Suppressor macrophage treated with lipopolysaccharide for 4 hours (primary cell): ENCODE measurements at regions not wholly inside any gene's neighbourhood (a gene's known extent, or its start where the extent isn't known, plus 50 kb on each side); places are given as distances from the start of the nearest gene placed in this dataset.
"Not testable (repeated sequence)": the region's sequence is repeated elsewhere in the genome, so short reads cannot be mapped to it uniquely, and the experiment has no call there.

Experiments used
- DNase-seq: peaks from one replicate; pipeline ENCODE4 v3.0.0-alpha.2; 2020

DNA sequence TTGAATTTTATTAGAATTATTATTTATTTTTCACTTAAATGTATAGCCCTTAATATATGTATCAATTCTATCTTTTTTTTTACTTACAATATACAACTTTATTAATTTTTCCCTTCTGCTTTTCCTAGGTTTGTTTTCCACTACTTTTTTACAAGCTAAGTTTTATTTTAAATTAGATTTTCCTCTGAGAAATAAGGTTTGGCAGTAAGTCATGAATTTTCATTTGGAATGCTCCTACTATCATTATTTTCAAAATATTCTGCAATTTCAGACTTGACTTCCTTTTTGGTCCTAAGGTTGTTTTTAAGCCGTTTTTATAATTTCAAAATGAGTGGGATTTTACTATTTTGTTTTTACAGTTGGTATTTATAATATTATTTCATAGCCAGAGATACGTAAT, 222.8 kb upstream of the PIEZO2 start:
- DNase-seq = no peak

DNA sequence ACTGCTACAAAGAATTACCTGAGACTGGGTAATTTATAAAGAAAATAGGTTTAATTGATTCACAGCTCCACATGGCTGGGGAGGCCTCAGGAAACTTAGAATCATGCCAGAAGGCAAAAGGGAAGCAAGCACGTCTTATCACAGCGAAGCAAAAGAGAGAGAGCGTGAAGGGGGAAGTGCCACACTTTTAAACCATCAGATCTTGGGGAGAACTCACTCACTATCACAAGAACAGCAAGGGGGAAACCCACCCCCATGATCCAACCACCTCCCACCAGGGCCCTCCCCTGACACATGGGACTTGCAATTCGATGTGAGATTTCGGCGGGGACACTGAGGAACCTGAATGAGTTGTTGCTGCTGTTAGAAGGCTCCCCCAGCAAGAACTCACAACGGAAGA, 220.2 kb upstream of the PIEZO2 start:
- DNase-seq = peak; percentile 38

DNA sequence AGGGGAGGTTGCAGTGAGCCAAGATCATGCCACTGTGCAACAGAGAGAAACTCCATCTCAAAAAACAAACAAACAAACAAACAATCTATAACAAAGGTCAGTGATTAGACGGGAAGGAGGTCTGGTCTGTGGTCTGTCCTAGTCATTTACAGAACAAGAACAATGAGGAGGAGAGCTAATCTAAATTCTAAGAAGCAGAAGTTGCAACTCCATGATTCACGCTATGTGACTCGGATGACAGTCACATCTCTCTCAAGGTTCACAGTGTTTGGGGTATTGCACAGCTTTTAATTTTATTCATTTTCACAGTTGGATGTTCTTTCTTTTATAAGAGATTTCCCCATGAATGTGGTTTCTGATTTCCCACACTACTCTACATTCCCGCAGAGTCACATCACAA, 218.7 kb upstream of the PIEZO2 start:
- DNase-seq = peak; percentile 67

DNA sequence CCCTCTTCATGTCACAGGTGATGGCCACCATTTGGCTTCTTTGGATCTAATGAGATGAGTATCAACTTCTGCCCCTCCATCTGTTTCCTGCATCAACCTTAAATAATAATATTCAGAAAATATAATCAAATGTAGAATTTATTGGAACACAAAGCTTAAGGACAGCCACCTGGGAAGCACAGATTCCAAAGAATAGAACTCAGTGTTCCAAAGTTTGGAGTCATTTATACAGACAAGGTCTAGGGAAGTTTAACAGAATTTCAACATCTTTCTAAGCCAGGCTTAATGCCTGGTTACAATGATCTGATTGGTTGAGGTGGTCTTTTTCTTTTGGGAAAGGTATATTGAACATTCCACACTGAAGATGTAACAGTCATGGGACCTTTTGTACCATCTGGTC, 218.0 kb upstream of the PIEZO2 start:
- no peak for DNase-seq

DNA sequence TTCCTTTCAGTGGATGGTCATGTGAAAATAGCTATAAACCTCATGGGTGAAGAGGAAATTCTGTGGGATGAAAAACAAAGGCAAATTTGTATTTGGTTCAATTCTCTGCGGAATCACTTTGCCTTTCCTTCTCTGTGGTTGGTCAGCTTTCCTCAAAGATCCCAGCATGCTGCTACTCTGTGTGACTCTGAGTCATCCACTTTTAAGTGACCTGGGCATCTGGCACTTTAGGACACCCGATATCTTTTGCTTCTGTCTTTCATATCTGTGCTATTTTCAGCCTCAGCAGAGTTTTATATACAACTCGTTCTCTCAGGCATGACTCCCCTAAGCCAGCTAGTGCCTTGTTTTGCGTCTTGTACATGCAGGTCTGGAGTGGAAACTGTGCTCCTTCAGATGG, 217.0 kb upstream of the PIEZO2 start:
- DNase-seq = no peak

DNA sequence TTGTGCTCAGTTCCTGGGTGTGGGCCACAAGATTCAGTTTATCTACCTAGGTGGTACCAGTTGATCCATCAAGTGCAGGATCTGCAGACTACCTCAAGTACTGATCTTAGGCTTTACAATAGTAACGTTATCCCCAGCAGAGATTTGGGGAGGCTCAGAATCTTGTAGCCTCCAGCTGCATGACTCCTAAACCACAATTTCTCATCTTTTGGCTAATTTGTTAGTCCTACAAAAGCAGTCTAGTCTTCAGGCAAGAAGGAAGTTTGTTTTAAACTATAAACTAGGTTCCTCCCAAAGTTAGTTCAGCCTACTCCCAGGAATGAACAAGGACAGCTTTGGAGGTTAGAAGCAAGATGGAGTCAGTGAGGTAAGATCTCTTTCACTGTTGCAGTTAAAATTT, 213.5 kb upstream of the PIEZO2 start:
- DNase-seq = no peak

DNA sequence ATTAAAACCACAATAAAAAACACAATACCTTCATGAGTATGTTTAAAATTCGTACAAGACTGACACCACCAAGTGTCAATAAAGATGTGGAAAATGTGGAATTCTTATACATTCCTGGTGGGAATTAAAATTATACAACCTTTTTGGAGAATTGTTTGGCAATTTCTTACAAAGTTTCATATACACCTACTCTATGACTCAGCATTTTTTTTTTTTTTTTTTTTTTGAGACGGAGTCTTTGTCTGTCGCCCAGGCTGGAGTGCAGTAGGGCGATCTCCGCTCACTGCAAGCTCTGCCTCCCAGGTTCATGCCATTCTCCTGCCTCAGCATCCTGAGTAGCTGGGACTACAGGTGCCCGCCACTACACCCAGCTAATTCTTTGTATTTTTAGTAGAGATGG, 212.5 kb upstream of the PIEZO2 start:
- DNase-seq = not testable (repeated sequence)

DNA sequence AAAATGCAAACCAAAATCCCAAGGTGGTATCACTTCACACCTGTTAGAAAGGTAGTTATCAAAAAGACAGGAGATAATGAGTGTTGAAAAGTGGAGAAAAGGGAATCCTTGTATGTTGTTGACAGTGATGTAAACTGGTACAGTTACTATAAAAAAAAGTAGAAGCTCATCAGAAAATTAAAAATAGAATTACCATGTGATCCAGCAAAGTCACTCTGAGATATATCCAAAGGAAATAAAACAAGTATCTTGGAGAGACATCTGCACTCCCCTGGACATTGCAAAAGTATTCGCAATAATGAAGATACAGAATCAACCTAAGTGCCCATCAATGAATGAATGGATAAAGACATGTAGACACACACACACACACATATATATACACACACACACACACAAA, 208.3 kb upstream of the PIEZO2 start:
- DNase-seq = no peak

DNA sequence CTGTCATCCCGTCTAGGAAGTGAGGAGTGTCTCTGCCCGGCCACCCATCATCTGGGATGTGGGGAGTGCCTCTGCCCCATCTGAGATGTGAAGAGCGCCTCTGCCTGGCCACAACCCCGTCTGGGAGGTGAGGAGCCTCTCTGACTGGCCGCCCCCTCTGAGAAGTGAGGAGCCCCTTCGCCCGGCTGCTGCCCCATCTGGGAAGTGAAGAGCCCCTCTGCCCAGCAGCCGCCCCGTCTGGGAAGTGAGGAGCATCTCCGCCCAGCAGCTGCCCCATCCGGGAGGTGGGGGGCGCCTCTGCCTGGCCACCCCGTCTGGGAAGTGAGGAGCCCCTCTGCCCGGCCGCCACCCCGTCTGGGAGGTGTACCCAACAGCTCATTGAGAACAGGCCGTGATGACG, 195.2 kb upstream of the PIEZO2 start:
- DNase-seq = not testable (repeated sequence)

DNA sequence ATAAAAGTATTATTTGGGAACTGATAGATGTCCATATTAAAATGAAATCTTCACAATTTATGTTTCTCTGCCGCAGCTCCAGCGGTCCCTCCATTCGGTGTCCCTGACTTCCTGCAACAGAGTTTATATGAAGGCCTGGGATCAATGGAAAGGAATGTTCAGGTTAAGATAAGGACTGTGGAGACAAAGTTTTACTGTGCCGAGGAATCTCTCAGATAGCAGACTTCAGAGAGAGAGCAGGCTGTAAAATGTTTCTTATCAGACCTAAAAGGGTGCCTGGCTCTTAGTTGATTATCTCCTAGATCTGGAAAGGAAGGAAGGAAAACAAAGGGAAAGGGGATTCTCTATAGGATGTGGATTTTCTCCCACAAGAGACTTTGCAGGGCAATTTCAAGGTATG, 193.7 kb upstream of the PIEZO2 start:
- no peak for DNase-seq

DNA sequence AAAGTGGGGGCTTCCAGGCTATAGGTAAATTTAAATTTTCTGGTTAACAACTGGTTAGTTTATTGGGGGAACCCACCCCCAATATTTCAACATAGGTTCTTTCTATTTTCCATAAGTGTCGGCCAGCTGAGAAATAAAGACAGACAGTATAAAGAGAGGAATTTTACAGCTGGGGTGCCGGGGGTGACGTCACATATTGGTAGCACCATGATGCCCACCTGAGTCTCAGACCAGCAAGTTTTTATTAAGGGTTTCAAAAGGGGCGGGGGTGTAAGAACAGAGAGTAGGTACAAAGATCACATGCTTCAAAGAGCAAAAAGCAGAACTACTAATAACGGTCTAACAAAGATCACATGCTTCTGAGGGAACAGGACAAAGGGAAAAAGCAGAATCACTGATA, 192.7 kb upstream of the PIEZO2 start:
- DNase-seq = not testable (repeated sequence)

DNA sequence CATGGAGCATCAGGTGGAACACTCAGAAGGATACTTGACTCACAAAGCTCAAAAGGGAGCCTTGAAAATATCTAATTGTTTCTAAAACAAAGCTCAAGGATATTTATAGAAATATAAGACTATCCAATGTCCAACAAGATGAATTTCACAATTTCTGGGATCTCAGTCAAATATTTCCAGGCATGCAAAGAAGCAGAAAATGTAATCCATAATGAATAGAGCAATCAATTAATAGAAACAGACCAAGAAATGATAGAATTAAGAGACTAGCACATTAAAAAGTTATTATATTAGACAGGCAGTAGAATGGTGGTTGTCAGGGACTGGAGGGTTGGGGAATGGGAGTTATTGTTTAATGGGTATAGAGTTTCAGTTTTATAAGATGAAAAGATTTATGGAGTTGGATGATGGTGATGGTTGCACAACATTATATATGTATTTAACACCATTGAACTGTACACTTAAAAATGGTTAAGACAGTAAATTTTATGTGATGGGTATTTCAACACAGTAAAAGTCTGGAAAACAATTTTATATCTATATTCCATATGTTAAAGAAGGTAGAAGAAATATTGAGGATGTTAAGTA, 189.9 kb upstream of the PIEZO2 start:
- DNase-seq = no peak

DNA sequence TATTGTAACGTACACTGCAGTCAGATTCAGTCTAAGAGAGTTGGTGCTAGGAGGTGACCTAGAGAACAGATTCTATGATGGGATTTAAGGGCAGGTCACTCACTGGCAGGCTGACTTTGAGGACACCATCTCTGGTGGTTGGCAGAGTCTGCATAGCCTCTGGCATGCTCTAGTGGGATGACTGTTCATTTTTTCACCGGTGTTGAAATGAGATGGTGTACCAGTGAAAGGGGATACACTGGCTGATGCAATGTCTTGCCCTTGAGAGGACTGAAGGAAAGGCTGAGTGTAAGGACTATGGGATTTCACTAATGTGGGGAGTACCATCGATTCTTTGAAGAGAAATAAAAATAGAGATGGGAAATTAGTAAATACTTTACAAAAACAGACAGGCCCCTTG, 186.9 kb upstream of the PIEZO2 start:
- DNase-seq = no peak

DNA sequence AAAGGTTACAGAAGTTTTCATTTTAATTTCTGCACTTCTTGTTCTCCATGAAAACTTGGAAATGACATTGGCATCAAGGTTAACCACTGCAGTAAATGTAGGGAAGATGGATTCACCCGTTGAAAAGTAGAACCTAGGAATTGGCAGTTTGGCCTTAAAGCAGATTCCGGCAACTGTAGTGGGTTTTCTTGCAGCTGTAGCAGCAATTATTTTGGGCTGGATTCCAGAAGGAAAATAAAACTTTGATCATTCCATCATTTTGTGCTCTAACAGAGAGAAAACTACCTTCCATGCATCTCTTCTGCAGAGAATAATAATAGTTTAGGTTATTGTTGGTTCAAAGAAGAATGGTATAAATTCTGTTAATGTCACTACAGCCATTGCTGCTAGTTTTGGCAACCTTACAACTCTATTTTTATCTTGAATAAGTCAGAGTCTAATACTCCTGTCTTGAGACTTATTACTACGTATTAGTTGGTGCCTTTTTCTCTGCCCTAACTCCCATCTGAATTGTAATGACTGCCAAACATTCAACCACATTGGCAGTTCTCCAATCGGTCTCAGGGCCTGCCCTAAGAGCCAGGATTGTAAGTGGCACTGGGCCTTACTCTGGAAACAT, 178.1 kb upstream of the PIEZO2 start:
- no peak for DNase-seq

DNA sequence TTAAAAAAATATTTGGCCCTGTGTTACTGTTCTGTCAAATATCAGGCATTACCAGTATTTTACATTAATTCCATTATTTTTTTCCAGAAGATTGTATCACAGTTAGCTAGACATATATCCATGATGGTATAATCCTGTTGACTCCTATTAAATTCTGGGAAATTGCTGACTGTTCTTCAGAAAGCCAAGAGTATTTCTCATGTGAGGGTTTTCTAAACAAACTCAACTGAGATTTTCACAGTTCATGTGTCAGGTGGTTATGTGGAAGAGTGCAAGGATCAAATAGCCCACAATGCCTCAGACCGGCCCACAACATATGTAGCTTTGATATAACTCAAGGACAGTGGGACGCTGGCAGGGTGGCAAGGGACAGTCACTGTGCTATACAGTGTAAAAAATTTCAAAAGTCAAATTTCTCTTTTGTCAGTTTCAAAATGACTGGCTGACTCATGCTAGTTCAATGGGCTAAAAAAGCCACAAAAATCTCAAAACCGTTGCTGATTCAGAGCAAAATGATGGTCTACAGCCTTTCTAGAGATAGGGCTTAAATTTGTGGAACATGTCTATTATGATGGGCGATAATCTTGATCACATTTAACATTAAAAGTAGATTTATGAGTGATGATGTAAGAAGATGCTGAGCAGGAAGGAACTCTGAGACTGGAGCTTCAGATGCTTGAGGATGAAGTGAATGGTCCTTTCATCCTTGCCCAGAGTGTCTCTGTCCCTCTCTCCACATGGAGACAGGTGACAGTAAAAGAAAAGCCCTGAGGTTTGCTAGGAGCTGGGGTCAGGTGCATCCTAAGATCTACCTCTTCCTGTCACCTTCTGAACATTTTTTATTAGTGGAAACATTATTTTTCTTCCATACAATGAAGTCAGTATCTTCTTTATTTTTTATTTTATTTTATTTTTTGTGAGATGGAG, 175.8 kb upstream of the PIEZO2 start:
- DNase-seq = peak; percentile 18

DNA sequence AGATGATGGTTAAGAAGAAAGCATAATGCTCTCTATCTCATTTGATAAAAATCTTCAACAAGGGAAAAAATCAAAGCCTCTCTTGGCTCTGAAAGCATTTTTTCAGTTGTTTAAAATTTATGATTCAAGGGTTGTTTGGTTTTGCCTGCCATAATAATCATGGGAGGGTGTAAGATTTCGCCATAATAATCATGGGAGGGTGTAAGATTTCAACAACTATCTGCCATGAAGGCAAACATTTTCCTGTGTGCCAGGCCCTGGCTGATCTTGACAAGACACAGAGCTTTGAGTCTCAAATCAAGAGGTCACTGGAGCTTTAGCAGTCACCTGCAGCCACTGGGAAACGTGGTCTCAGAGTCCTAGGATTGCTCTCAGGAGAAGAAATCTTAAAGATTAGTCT, 175.1 kb upstream of the PIEZO2 start:
- DNase-seq = no peak

DNA sequence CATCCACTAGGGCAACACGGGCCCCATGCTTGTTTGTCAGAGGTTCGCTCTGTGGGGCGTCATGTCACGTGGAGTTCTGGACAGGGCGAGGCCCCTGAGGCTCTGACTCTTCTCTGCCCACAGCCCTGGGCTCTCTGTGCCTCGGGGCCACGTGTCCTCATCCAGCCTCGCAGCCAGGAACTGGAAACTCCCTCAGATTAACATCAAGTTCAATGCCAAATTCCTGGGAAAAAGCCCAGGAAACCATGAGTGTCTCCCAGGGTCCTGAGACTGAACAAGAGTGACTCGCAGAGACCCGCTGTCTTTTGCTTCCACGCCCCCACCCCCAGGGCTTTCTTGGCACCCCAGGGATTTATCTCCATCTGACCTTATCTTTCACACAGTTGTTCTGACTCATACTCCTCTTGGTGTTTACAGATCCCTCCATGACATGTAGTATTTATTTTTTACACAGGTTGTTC, 174.0 kb upstream of the PIEZO2 start:
- no peak for DNase-seq

DNA sequence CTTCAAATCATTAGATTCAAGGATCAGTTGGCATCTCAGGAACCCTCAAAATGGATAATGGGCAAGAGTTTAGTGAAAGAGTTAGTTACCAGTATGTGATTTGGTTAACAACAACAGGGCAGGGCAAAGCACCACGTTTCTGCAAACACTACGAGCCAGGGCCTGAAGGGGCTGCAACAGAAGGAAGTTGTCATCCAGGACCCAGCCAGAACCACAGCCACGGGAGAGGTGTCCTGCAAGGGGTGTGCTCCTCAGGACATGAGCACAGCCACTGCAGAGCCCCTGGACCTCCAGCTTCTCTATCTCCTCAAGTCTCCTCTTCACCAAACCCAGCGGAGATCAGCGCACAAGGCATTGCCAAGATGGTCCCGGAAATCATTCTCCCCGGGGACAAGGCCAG, 173.3 kb upstream of the PIEZO2 start:
- no peak for DNase-seq

DNA sequence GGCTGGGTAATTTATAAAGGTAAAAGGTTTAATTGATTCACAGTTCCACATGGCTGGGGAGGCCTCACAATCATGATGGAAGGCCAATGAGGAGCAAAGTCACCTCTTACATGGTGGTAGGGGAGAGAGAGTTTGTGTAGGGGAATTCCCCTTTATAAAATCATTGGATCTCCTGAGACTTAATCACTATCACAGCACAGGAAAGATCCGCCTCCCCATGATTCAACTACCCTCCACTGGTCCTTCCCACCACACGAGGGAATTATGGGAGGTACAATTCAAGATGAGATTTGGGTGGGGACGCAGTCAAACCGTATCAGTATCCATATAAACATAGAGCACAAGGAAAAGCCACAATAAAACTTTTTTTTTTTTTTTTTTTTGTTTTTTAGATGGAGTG, 172.6 kb upstream of the PIEZO2 start:
- DNase-seq = no peak

DNA sequence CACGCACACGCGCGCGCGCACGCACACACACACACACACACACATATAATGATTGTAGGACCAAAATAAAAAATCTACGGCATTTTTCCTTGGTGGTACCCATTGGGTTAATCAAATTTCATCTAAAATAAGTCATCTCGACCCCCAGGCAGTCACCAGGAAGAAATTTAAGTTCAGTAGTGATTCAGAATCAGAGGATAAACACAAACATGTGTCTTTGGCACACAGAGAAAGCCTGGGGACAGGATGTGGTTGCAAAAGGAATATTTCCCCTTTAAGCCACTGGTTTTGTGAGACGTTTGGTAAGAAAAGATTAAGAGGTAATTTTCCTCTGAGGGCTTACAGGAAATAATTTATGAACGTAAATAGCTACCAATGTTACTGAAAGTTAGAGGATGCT, 171.6 kb upstream of the PIEZO2 start:
- DNase-seq = no peak

DNA sequence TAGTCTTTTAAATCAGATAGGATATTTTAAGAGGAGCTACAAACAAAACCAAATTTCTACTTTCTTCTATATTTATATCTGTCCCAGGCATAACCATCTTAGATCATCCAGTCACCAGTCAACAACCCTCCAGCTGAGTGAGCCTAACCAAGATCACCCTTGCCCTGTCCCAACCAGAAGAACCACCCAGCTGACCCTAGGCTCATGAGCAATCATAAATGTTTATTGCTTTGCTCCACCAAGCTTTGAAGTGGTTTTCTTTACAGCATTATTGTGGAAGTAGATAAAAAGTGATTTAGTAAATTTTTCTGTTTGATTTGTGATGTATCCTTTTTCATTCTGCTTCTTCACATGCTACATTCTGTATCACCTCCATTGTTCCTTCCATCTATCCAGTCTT, 167.2 kb upstream of the PIEZO2 start:
- no peak for DNase-seq

DNA sequence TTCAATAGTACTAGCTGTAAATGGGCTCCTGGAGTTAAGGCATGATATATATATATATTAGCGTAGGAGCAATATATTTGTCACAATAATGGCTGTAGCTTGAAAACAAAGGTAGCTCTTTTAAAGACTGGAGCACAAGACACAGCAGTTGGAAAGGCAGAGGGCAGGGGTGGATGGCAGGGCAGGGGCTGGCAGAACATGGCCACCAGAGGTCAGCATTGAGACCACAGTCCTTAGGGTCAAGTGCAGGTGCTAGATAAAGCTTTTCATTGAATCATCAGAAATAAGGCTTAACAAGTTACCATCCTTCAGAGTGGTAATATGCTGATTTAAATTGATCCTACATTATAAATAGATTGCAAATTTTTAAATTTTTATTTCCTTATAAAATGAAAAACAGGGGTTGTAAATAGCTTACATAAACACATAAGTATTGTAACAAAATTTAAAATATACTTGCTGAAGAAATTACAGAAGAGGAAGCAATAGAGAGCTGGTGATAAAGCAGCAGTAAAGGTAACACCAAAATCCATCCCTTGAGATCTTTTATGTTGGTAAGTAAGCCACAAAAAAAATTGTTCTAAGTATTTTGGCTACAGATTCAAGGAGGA, 161.2 kb upstream of the PIEZO2 start:
- peak; percentile 66 for DNase-seq

DNA sequence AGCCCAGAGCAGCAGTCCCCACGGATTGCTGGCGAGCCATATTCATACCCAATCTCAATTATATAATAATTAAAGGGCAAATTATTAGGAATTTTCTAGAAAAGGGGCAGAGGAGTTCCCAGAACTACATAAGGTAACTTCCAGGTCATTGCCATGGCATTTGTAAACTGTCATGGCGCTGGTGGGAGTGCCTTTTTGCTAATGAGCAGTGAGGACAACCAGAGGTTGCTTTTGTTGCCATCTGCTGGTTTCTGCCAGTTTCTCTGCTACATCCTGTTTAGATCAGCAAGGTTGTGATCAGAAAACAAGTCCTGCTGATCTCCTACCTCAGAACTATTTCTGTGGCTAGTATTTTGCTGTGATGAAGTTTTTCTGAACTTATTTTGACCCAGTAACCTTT, 159.8 kb upstream of the PIEZO2 start:
- DNase-seq = no peak

DNA sequence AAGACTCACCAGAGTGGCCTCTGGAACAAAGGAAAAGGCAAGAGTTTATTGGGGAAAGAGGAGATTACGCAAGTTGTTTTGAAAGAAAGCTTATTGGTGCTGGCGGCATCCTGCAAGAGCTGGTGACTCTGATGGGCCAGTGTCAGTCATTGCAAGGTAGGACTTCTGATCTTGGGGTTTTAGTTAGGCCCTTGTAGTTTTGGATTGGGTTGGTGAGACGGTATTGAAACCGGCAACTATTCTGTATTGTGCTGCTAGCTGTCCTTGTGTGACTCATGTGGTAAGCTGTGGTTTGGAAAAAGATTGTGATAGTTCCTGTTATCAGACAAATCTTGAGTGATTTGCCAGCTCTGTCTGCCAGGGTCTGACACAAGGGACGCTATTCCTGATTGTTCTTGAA, 159.1 kb upstream of the PIEZO2 start:
- peak; percentile 29 for DNase-seq
